ENCODE measurements at regions not wholly inside any gene's neighbourhood (a gene's known extent, or its start where the extent isn't known, plus 50 kb on each side); places are given as distances from the start of the nearest gene placed in this dataset.
A peak's percentile ranks its signal among the peaks of the same experiment; 100 is the strongest.

GRCh38 chr12:91610561-91610960, 427.9 kb upstream of the DCN start:
- DNase-seq = no peak

GRCh38 chr12:91609283-91609682, 426.7 kb upstream of the DCN start:
- no peak for DNase-seq

GRCh38 chr12:91608542-91608941, 425.9 kb upstream of the DCN start:
- no peak for DNase-seq

DNA sequence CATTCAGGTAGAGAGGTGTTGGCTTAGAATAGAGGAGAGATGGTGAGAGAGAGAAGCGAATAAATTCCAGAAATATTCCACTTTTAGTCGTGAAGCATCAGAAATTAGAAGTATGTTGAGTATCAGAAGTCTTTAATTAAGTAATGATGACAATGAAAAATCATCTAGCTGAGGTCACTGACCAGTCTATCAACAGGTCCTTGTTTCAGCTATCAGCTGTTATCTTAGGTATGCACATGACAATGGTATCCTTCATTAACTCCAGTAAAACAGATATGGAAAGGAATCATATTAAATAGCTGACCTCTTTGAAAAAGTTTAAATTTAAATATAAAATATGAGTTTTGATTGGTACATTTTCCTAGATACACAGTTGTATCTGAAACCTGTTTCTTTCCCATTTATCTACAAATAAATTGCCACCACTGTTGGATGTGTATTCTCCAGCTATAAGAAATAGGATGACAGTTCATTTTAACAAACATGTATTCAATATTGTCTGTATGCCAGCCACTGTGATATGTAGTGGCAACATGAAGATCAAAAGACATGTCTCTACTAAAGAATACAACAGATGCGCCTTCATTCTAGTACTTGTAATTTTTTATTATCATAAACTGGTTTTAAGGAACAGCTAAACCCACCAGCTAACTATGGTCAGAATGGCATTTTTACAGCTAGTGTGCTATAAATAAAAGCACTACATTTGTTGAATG, 424.2 kb upstream of the DCN start:
- no peak for DNase-seq

GRCh38 chr12:91604897-91605296, 422.3 kb upstream of the DCN start:
- DNase-seq = no peak

DNA sequence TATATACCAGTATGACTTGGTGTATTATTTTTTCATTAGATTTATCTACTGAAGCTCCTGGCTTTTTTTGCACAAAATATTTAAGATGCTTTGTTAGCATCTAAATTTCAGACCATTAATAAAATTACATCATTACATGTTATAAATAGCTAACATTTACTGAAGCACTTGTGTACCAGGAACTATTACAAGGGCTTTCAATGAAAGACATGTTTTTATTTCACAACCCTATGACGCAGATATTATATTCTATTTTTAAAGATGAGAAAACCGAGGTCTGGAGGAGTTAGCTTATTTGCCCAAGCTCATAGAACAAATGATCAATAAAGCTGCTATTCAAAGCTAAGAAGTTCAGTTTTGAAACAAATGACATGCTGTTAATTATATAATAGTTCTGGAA, 420.4 kb upstream of the DCN start:
- no peak for DNase-seq

- DNase-seq = no peak
Observed at GRCh38 chr12:91601054-91601453, 418.4 kb upstream of the DCN start.

GRCh38 chr12:91594715-91595114, 412.1 kb upstream of the DCN start:
- no peak for DNase-seq

GRCh38 chr12:91591639-91591987, 409.0 kb upstream of the DCN start:
- no peak for DNase-seq

GRCh38 chr12:91590966-91591638, 408.5 kb upstream of the DCN start:
- no peak for DNase-seq

DNA sequence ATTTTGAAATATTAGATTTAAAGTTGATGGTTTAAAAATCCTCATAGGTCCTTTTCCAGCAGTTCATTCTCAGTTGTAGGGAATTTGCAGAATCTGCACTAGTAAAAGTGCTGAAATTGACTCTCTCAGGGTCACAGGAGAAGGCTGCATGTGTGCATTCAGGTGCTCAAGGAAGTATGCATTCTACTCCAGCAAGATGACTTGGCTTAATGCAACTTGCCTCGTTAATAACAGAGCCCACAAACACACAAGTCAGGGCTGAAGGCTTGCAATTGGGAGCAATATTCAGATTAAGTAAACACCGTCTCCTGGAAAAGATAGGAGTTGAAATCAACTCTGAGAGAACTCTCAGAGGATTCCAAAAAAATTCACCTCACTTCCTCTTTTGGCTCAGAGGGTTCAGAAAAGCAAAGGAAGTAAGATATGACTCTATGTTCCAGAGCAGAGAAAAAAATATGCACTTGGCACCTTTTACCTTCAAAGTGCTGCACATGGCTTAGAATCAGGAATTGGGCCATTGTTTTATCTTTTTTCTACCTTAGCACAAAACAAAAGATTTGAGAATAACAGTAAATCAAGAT, 406.3 kb upstream of the DCN start:
- no peak for DNase-seq

- DNase-seq = no peak
Observed at GRCh38 chr12:91586015-91586414, 403.4 kb upstream of the DCN start.

DNA sequence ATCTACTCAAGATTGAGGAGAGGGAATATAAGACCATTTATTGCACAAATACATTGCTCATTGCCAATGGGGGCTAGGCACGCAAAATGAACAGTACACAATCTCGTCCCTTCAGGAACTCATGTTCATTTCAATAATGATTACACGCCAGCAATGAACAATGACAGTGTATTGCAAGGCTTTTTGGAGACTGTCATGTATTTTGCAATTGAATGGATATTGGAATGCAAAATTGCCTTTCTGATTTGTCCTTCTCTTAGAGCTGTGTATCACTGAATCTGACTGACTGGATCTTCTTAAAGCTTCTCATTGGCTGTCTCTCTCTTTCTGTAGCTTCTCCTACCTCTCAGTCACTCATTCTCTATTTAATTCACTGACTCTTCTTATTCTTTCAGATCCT, 400.2 kb upstream of the DCN start:
- no peak for DNase-seq

DNA sequence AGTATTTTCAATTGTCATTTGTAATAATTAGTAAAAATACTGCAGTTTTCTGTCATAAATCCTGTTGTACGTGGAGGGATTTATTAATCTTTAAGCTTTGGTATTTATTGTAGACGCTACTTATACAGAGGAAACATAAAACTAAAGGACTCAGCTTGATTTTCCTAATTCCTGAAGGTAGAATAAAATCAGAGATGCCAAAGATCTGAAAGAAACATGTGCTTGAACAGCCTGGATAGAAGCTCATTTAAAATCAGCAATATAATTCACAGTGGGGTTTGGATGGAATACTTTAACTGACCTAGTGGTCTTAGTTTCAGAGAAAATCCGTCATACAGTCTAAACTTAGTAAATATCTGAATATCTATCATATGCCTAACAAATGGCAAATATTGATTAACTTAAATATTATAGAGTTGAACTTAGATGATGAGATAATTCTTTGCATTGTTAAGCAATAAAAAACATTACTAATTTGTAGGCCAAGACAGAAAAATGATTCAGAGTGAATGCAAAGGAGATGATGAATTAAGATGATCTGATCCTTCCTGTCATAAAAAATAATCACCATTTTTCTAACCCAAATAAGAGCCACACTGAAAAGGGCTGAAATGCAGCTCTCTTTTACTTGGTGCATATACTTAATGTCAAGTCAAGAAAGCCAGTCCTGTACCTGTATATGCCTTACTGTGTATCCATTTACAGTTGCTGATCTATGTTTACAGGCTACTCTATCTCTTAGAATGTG, 397.1 kb upstream of the DCN start:
- DNase-seq = no peak

DNA sequence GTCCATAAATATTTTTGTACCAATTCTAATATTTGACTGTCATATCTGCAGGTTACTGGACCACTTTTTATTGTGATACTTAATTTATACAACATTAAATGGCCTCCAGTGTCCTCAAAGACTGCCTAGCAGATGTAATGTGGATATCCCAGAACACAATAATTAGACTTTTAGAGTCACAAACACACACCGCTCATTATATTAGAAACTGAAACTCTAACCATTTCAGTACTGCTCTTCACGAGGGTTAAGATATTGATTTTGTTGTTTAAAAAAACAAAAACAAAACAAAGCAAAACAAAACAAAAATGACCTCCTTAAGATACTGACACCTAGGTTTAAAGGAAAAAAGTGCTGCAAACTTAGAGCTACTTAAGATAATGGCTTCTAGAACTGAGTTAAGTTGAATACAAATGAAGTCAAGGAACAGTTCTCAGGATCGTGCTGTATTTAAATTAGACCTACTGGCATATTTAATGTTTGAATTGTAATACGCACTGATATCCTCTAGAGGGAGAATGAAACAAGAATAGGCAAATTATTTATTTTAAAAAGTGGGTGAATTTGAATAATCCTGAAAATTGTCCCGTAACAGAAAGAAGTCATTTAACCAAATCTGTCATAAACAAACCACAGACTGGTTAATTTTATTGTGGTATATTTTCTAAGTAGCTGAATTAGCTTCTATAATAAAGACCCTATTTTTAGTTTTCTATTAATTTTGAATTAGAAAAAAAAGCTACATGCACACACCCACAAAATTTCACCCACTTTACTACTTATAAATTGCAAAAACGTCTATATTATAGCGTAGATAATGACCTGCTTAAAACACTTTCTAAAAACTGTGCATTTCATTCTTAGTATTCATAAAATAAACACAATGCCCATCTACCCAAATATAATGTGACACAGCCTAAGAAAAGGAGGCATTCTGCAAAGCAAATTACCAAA, 395.2 kb upstream of the DCN start:
- DNase-seq = peak; percentile 25

- no peak for DNase-seq
Observed at GRCh38 chr12:91576432-91576831, 393.8 kb upstream of the DCN start.

DNA sequence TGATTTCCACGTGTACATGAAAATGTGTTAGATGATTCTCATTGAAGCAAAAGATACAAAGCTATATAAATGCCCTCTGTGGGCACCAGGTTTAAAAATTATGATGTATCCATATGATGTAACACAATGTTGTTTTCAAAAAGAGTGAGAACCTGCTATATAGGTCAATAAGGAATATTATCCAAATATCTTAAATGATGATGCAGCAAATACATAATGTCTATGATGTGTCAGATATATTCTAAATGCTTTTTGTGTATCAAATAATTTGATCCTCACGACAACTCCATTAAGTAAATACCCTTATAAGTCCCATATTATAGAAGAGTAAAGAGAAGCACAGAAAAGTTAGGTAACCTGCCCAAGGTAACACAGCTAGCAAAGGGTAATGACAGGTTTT, 393.0 kb upstream of the DCN start:
- DNase-seq = no peak

GRCh38 chr12:91574975-91575374, 392.4 kb upstream of the DCN start:
- DNase-seq = no peak

DNA sequence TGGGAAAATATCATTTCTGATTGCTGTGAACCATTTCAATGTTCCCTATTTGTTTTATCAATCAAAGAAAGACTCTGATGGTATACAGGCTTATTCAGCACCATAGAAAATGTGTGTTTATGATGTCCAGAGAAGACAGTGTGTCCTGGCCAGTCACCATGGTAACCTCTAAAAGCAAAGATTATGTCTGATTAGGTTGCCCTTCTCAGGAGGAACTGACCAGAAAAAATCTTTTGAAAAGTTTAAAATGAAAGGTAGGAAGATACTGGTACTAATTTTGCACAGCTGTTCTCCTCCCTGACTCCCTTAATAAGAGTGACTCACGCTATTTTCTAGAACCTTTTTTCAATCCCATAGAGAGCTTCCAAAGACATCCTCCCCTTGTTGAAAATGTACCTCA, 391.8 kb upstream of the DCN start:
- no peak for DNase-seq

GRCh38 chr12:91572869-91573268, 390.3 kb upstream of the DCN start:
- DNase-seq = no peak

GRCh38 chr12:91567100-91567485, 384.5 kb upstream of the DCN start:
- DNase-seq = no peak

DNA sequence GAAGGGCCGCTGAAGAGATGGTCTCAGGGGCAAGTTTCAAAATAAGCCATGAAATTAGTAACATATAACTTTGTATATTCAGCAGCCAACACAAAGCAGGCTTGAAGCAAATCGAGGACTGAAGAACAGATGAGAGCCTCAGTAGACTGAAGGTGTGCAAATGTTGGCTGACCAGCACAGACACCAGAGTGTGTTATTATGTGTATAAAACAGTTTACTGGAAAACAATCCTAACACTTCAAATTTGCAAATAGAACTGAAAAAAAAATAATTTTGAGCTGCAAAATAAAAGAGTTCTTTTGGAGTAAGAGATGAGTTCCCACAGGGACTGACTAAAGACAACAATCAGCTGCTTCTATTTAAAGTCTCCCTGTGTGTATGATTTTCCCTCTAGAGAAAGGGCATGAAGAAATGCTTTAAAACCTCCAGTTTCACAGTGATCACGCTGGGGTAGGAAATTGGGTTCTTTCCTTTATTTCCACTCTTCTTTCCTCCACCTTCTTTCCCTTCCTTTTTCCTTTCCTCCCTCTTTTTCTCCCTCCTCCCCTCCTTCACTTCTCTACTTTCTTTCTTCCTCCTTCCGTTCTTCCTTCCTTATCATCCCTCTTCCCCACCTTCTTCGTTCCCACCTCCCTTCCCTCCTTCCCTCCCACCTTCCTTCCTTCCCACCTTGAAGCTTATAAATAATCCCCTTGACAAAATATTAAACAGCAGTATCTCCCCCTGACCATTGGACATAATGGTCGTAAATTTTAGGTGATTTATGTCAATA, 383.9 kb upstream of the DCN start:
- no peak for DNase-seq

All from NCI-H1092 treated with DMSO at 0.1 percent for 48 hours (cell line).